ENCODE measurements at regions not wholly inside any gene's neighbourhood (a gene's known extent, or its start where the extent isn't known, plus 50 kb on each side); places are given as distances from the start of the nearest gene placed in this dataset.

- H3K27me3 ChIP-seq (ENCODE audit: control insufficient read depth, insufficient read depth, low read length): peaks cover 3% of the 10 kb centered on the region
- no peaks in the 10 kb centered on the region for H3K36me3 ChIP-seq (ENCODE audit: control insufficient read depth, insufficient read depth, low read length)
- TF ChIP-seq CTCF (IDR thresholded peaks at IDR 0.05; ENCODE audit: insufficient read depth, low read length, poor library complexity, severe bottlenecking): no peak
- no peak for DNase-seq (ENCODE audit: low read depth)
- H3K4me3 ChIP-seq (ENCODE audit: low read depth, low read length): no peak overlapping the region
Measured at GRCh38 chr2:136208682-136209420, 90.9 kb upstream of the CXCR4 start.

- H3K36me3 ChIP-seq (ENCODE audit: control insufficient read depth, insufficient read depth, low read length): no peaks in the 10 kb centered on the region
- no peak for DNase-seq (ENCODE audit: low read depth)
- H3K4me3 ChIP-seq (ENCODE audit: low read depth, low read length): no peak overlapping the region
- peaks cover 2% of the 10 kb centered on the region for H3K27me3 ChIP-seq (ENCODE audit: control insufficient read depth, insufficient read depth, low read length)
- TF ChIP-seq CTCF (IDR thresholded peaks at IDR 0.05; ENCODE audit: insufficient read depth, low read length, poor library complexity, severe bottlenecking): no peak
Measured at GRCh38 chr2:136207665-136208064, 89.7 kb upstream of the CXCR4 start.

- TF ChIP-seq CTCF (IDR thresholded peaks at IDR 0.05; ENCODE audit: insufficient read depth, low read length, poor library complexity, severe bottlenecking): no peak
- Histone ChIP-seq H3K36me3 (ENCODE audit: control insufficient read depth, insufficient read depth, low read length) (no peaks in the 10 kb centered on the region), H3K4me3 (ENCODE audit: low read depth, low read length) (no peak overlapping the region), H3K27me3 (ENCODE audit: control insufficient read depth, insufficient read depth, low read length) (peaks cover 2% of the 10 kb centered on the region)
- no peak for DNase-seq (ENCODE audit: low read depth)
Measured at GRCh38 chr2:136207030-136207623, 89.2 kb upstream of the CXCR4 start.

GRCh38 chr2:136206613-136207012, 88.7 kb upstream of the CXCR4 start:
- H3K4me3 ChIP-seq (ENCODE audit: low read depth, low read length): no peak overlapping the region
- H3K27me3 ChIP-seq (ENCODE audit: control insufficient read depth, insufficient read depth, low read length): peaks cover 2% of the 10 kb centered on the region
- no peak for TF ChIP-seq CTCF (IDR thresholded peaks at IDR 0.05; ENCODE audit: insufficient read depth, low read length, poor library complexity, severe bottlenecking)
- H3K36me3 ChIP-seq (ENCODE audit: control insufficient read depth, insufficient read depth, low read length): no peaks in the 10 kb centered on the region
- no peak for DNase-seq (ENCODE audit: low read depth)

- no peak for DNase-seq (ENCODE audit: low read depth)
- H3K27me3 ChIP-seq (ENCODE audit: control insufficient read depth, insufficient read depth, low read length): peaks cover under 1% of the 10 kb centered on the region
- no peak overlapping the region for H3K4me3 ChIP-seq (ENCODE audit: low read depth, low read length)
- H3K36me3 ChIP-seq (ENCODE audit: control insufficient read depth, insufficient read depth, low read length): no peaks in the 10 kb centered on the region
- no peak for TF ChIP-seq CTCF (IDR thresholded peaks at IDR 0.05; ENCODE audit: insufficient read depth, low read length, poor library complexity, severe bottlenecking)
Measured at GRCh38 chr2:136205615-136206014, 87.7 kb upstream of the CXCR4 start.

- DNase-seq (ENCODE audit: low read depth): no peak
- no peak for TF ChIP-seq CTCF (IDR thresholded peaks at IDR 0.05; ENCODE audit: insufficient read depth, low read length, poor library complexity, severe bottlenecking)
Measured at GRCh38 chr2:136204971-136205370, 87.0 kb upstream of the CXCR4 start.

More at GRCh38 chr2:136204971-136205370, 87.0 kb upstream of the CXCR4 start:
- no peak overlapping the region for H3K4me3 ChIP-seq (ENCODE audit: low read depth, low read length)
- H3K27me3 ChIP-seq (ENCODE audit: control insufficient read depth, insufficient read depth, low read length): no peaks in the 10 kb centered on the region
- no peaks in the 10 kb centered on the region for H3K36me3 ChIP-seq (ENCODE audit: control insufficient read depth, insufficient read depth, low read length)

All from kidney epithelial cell (primary cell).